DMS79 treated with DMSO at 0.1 percent for 48 hours (cell line): ENCODE measurements at regions not wholly inside any gene's neighbourhood (a gene's known extent, or its start where the extent isn't known, plus 50 kb on each side); places are given as distances from the start of the nearest gene placed in this dataset.

Experiments used
- DNase-seq: peaks from one replicate; lab custom pipeline; 2025; lab: John Stamatoyannopoulos, UW

DNA sequence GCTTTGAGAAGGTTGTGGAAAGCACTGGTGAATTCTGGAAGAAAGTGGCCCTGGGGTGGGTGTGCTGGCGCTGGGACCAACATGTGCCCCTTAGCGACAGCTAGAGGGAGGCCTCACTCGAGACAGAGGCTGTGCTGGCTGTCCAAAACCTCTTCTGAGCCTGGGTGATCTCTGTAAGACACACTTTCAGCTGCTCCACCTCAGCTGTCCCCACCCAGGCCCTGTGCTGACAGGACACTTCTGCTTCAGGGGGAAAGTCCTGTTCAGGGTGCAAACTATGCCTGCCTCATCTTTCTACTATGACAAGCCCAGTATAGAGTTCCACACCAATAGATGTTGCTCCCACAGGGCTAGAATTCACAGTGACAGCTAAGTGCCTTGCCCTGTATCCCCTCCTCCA, 426.4 kb downstream of the MED10 start:
- no peak for DNase-seq

GRCh38 chr5:5950658-5951057, 427.7 kb downstream of the MED10 start:
- no peak for DNase-seq

- DNase-seq, result no peak
These were observed 436.9 kb downstream of the MED10 start for GRCh38 chr5:5941486-5941885.

- no peak for DNase-seq
These were observed 438.5 kb downstream of the MED10 start for GRCh38 chr5:5939759-5940370.

GRCh38 chr5:5933651-5934050, 444.7 kb downstream of the MED10 start:
- DNase-seq, result no peak

DNA sequence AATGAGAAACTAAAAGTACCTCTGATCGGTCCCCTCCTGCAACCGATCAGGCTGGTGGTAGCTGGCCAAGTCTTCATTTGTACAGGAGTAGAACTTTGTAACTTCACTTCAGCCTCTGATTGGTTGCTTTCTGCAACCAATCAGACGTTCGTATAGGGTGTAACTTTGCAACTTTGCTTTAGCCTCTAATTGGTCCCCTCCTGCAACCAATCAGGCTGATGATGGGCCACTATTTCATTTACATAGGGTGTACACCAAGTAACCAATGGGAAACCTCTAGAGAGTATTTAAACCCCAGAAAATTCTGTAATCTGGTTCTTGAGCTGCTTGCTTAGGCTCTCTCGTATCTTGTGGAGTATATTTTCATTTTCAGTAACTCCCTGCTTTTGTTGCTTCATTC, 445.5 kb downstream of the MED10 start:
- no peak for DNase-seq

DNA sequence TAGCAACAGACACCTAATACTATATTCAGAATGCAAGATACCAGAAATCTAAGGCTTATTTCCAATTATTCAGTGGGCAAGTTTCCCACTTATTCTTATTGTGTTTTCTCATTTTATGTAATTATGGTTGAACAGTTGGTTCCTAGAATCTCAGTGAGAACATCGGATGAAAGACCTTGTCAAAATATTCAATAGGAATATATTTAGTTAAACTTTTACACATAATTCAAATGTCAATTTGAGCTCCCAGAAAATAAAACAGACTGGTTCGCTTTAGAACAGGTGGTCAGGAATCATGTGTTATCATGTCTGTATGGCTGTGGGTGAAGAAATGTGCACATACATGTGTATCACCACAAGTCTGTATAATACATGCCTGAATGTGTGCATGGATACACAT, 447.8 kb downstream of the MED10 start:
- no peak for DNase-seq

DNA sequence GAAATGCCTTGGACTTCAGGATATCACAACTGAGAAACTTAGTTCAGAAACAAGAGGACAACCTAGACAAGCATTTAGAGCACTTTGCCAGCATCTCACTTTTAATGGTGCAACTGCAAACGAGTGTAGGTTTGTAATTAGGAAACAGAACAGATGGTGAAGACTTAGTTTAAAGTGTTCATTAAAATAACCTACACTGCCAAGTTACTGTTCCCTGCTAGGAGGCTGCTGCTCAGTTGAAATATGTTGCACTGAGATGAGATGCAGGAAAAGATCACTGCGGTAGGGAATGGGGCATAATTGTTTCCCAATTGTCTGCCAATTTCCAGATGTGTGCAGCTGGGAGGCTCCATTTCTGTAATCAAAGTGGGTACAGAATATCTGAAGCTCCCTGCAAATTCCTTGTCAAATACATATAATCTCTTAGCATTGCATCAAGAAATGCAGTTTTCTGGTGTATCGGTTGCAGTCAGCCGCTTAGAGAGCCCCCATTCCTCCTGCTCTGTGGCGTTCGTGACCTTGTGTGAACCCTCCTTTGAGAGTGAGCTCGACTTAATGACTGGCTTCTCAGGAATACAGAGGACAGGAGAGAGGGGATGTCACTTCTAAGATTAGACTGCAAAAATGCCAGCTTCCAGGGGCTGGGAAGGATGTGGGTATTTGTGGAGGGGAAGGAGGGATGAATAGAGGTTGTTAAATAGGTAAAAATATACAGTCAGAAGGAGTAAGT, 448.9 kb downstream of the MED10 start:
- DNase-seq, result no peak

DNA sequence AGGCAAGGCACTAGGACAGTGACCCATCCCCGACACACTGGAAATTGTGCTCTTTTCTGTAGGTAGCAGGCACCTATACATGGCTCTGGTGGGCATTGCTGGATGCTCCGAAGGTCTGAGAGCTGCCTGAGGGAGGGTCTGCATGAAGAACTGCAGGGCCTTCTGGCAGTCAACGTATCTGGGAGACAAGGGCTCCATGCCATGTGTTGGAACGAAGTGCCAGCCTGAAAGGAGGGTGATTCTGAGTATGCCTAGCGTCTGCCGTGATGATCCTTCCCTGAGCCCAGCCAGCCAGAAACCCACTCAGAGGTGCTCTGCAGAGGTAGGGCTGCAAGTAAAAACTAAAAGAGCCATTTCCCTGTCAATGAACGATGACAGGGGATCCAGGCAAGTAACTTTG, 453.2 kb downstream of the MED10 start:
- no peak for DNase-seq

GRCh38 chr5:5919411-5919810, 458.9 kb downstream of the MED10 start:
- DNase-seq, result no peak

GRCh38 chr5:5906778-5907177, 471.6 kb downstream of the MED10 start:
- DNase-seq, result no peak

GRCh38 chr5:5905186-5905585, 473.2 kb downstream of the MED10 start:
- no peak for DNase-seq

DNA sequence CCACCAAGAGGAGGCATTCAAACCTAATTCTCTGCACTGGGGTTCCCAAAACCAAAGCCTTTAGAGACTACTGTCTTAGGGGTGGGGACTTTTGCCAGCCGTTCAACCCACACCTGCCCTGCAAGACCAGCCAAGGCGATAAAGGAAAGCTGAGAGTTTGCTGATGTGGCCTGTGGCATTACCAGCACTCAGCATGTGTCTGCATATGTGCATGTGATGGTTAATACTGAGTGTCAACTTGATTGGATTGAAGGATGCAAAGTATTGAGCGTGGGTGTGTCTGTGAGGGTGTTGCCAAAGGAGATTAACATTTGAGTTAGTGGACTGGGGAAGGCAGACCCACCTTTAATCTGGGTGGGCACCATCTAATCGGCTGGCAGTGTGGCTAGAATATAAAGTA, 474.2 kb downstream of the MED10 start:
- no peak for DNase-seq

DNA sequence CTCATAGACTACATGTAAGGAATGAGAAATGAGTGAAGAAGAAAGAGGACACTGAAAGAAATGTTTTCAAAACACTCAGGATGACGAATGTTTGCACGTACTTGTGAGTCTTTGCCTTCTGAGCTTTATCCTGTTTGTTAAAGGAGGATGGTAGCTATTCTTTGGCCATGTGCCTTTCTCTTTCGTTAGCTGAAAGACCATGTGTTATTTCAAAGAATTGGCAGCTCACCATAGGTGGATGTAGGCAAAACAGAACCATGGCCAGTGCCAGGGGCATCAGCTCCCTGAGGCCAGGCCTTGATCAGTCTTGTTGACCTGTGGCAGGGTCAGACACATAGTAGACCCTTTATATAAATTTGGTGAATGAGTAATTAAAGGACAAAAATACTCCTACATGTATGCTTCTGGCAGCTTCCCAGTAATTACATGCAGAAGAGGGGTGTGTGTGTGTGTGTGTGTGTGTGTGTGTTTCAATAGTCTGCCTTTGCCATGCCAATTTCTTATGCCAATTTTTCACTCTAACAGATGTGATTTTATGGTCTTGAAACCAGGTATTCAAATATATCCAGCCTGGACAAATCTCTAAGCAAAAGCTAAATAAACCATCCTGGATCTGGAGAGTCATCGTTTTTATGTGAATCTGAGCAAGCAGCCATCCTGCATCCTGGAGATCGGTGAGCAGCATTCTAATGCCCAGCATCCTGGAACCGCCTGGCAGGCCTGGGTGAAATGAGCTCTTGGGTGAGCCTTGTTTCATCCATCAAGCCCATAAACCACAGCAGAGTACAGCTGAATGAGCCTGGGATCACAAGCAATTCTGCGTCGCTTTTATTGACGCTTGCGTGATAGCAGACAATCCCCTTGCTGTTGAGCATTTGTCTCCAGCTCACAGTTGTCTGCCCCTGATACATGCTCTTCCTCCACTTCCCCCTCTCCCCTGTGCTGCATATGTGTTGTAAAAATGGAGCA, 475.4 kb downstream of the MED10 start:
- no peak for DNase-seq

GRCh38 chr5:5900350-5900749, 477.9 kb downstream of the ICE1 start:
- DNase-seq, result no peak

- DNase-seq, result no peak
These were observed 477.2 kb downstream of the ICE1 start for GRCh38 chr5:5899716-5900115.

DNA sequence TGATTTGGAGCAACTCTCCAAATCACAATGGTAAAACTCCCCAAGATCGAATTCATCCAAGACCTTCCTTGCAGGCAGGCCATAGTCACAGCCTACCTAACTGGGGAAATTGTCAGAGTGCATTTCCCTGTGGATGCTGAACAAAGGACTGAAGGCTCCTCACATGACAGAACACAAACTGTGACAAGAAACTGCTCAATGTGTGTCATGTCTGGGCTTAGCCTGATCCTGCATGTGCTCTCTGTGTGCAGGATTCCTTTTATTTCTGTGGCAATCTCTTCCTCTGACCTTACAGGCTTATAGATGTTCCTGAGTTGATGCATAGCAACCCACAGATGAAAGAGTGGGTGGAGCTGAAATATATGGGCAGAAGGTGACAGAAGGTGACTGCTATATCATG, 465.8 kb downstream of the ICE1 start:
- DNase-seq, result no peak

DNA sequence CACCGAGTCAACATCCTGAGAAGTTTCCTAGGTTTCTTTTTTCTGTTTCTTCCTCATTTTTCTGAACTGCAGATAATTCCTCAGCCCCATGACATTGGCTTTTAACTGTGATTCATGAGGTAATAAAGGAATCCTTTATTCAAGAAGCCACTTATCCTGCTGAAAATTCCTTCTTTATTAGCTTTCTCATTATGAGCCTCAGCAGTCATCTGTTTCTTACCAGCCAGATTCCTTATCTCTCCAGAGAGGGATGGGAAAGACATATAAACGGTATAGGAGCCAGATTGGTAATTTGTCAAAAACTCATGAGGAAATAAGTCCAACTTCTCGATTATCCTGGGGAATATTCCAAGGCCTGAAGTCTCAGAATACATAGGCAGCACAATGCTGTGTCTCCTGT, 465.4 kb downstream of the ICE1 start:
- no peak for DNase-seq

GRCh38 chr5:5886812-5887486, 464.5 kb downstream of the ICE1 start:
- DNase-seq, result peak; percentile 9

DNA sequence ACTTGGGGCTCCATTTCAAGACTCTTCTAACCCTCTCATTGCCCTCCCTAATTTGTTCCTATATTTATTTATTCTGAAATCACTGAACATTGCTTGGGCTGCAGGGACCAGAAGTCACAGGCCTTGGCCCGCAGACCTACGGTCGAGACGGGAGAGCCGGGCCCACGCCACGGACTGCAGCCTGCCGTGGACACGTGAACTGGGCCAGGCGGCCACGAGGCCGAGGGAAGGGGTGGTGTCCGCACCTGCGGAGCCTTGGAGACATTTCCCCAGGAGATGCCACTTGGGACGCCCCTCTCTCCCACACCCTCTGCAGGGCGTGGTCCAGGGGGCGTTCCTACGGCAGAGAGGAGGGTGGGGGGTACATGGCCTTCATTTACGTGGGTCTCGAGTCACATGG, 463.9 kb downstream of the ICE1 start:
- no peak for DNase-seq

DNA sequence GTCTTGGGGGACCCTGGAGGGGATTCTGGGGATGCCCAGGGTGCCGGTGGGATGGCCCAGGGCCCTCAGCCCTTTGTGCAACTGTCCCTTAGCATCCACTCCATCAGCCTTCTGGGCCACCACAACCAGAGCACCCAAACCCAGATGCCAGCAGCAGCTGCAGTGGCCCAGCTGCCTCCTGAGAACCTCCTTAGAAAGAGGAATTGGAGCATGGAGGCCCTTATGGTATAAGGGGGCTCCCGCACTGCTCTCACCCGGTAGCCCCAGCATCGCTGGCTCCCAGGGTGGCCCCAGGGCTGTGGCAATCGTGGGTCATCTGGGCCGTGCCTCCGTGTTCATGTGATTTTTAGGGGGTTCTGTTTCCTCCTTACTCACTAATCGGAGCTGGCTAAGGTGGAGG, 463.3 kb downstream of the ICE1 start:
- no peak for DNase-seq

DNA sequence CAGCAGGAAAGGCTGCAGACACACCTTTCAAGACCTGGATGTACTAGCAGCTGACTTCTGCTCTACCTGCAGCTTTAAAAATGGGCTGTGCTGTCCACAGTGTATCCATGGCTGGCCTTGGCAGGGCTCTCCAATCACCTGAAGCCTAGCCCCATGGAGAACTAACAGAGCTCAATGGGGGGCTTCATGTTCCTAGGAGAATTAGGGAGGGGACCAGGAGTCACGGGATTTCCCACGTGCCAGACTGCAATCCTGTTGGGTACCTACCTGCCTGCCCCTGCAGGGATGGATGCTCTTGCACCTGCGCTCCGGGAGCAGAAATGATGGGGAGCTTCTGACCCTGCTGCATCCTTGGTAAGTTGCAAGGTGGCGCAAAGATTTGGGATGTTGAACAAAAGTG, 462.1 kb downstream of the ICE1 start:
- no peak for DNase-seq
